Neural progenitor cell (in vitro differentiated cells): ENCODE measurements at regions not wholly inside any gene's neighbourhood (a gene's known extent, or its start where the extent isn't known, plus 50 kb on each side); places are given as distances from the start of the nearest gene placed in this dataset.

ENCODE experiments used
- DNase-seq: peaks from one replicate; pipeline ENCODE4 v3.0.0-alpha.2; 2016; ENCODE audit warnings: low spot score
- H2AFZ ChIP-seq: fragments of 200-600 bp; sonication (generic); replicated peaks from 2 replicates; pipeline ENCODE4 v1.6.1; 2016; ENCODE audit warnings: antibody characterized with exemption
- H3F3A ChIP-seq: fragments of 200-600 bp; sonication (generic); 2 replicates; pipeline ENCODE4 v1.6.1; 2016; ENCODE audit warnings: antibody characterized with exemption, low read depth
- H3K27ac ChIP-seq: fragments of 200-600 bp; sonication (generic); 2 replicates; pipeline ENCODE4 v1.5.1; 2016; ENCODE audit warnings: mild to moderate bottlenecking
- H3K27me3 ChIP-seq: fragments of 200-600 bp; sonication (generic); 2 replicates; pipeline ENCODE4 v1.6.1; 2016; ENCODE audit warnings: mild to moderate bottlenecking, moderate library complexity
- H3K36me3 ChIP-seq: fragments of 200-600 bp; sonication (generic); 2 replicates; pipeline ENCODE4 v1.5.1; 2016
- H3K4me1 ChIP-seq: fragments of 200-600 bp; sonication (generic); 2 replicates; pipeline ENCODE4 v1.6.1; 2016; ENCODE audit warnings: mixed run types
- H3K4me2 ChIP-seq: fragments of 200-600 bp; sonication (generic); 2 replicates; pipeline ENCODE4 v1.6.1; 2016
- H3K4me3 ChIP-seq: fragments of 200-600 bp; sonication (generic); 2 replicates; pipeline ENCODE4 v1.5.1; 2016
- H3K79me2 ChIP-seq: fragments of 200-600 bp; sonication (generic); 2 replicates; pipeline ENCODE4 v1.6.1; 2016; ENCODE audit warnings: low read depth
- H3K9ac ChIP-seq: fragments of 200-600 bp; sonication (generic); 2 replicates; pipeline ENCODE4 v1.6.1; 2016
- H3K9me3 ChIP-seq: fragments of 200-600 bp; sonication (generic); 2 replicates; pipeline ENCODE4 v1.5.1; 2016; ENCODE audit warnings: low read depth
- H4K20me1 ChIP-seq: fragments of 200-600 bp; sonication (generic); 2 replicates; pipeline ENCODE4 v1.6.1; 2016; ENCODE audit warnings: low read depth
- H3K27ac Mint-ChIP-seq: 3 replicates; pipeline ENCODE4 v1.8.0; 2021; ENCODE audit warnings: mixed read lengths
- H3K27me3 Mint-ChIP-seq: 2 replicates; pipeline ENCODE4 v1.8.0; 2022; ENCODE audit warnings: low read depth, mild to moderate bottlenecking, inconsistent platforms, moderate library complexity, mixed read lengths; ENCODE audit not compliant: insufficient read depth
- H3K36me3 Mint-ChIP-seq: 3 replicates; pipeline ENCODE4 v1.8.0; 2021; ENCODE audit warnings: mixed read lengths
- H3K4me1 Mint-ChIP-seq: 3 replicates; pipeline ENCODE4 v1.8.0; 2021; ENCODE audit warnings: mixed read lengths
- H3K4me3 Mint-ChIP-seq: 3 replicates; pipeline ENCODE4 v1.8.0; 2021; ENCODE audit warnings: mild to moderate bottlenecking, moderate library complexity, mixed read lengths
- H3K9me3 Mint-ChIP-seq: 3 replicates; pipeline ENCODE4 v1.8.0; 2020; ENCODE audit warnings: mixed read lengths
- CTCF ChIP-seq: fragments of 200-600 bp; sonication (generic); IDR thresholded peaks from 2 replicates; pipeline ENCODE4 v1.5.1; 2017; ENCODE audit warnings: antibody characterized with exemption, mild to moderate bottlenecking
- EZH2 ChIP-seq: fragments of 200-600 bp; sonication (generic); IDR thresholded peaks from 2 replicates; pipeline ENCODE4 v1.6.1; 2017; ENCODE audit warnings: antibody characterized with exemption, mild to moderate bottlenecking, moderate library complexity
- EZH2phosphoT487 ChIP-seq: fragments of 200-600 bp; sonication (generic); IDR thresholded peaks from 2 replicates; pipeline ENCODE4 v1.6.1; 2017; ENCODE audit warnings: antibody characterized with exemption

GRCh38 chr4:62912531-62912930 is 1496.7 kb downstream of the TECRL start:
- Histone ChIP-seq H2AFZ (no peak overlapping the region), H3K4me1 (no peaks in the 10 kb centered on the region), H3K27me3 (no peaks in the 10 kb centered on the region), H3K4me2 (no peak overlapping the region), H3K9me3 (no peaks in the 10 kb centered on the region), H3K36me3 (no peaks in the 10 kb centered on the region), H4K20me1 (no peaks in the 10 kb centered on the region), H3K79me2 (no peaks in the 10 kb centered on the region), H3K4me3 (no peak overlapping the region), H3K9ac (no peak overlapping the region), H3F3A (no peaks in the 10 kb centered on the region), H3K27ac (no peak overlapping the region)
- Mint-ChIP-seq H3K9me3 (no peaks in the 10 kb centered on the region), H3K27ac (no peak overlapping the region), H3K4me3 (no peak overlapping the region), H3K36me3 (no peaks in the 10 kb centered on the region), H3K4me1 (no peaks in the 10 kb centered on the region), H3K27me3 (no peaks in the 10 kb centered on the region)
- TF ChIP-seq CTCF (no peak), EZH2 (no peak), EZH2phosphoT487 (no peak)
- no peak for DNase-seq

DNA sequence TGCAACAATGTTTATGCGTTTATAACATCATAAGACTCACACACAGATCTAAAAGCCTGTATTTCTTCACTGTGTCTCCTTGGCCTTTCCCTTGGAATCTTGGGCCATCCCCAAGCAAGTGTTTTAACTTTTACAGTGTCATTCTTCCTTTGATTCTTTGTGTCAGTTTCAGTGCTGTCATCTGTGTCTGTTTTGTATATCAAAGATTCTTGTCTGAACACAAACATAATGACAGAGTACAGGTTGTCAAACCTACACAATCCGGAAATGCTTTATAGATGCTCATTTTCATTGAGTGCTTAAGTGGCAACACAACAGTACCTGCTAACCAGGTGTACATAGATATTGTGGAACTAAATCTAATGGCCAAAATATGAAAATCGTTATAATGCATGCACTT is 1500.0 kb downstream of the TECRL start:
- no peaks in the 10 kb centered on the region for H3K36me3 ChIP-seq
- Mint-ChIP-seq H3K27me3 (no peaks in the 10 kb centered on the region), H3K9me3 (no peaks in the 10 kb centered on the region), H3K36me3 (no peaks in the 10 kb centered on the region), H3K27ac (no peak overlapping the region), H3K4me3 (no peak overlapping the region), H3K4me1 (no peaks in the 10 kb centered on the region)
- no peaks in the 10 kb centered on the region for H3K4me1 ChIP-seq
- TF ChIP-seq EZH2phosphoT487 (no peak), CTCF (no peak), EZH2 (no peak)
- H3K79me2 ChIP-seq = no peaks in the 10 kb centered on the region
- H3K27ac ChIP-seq = no peak overlapping the region
- H3K27me3 ChIP-seq = no peaks in the 10 kb centered on the region
- H3K9me3 ChIP-seq = no peaks in the 10 kb centered on the region
- no peak overlapping the region for H2AFZ ChIP-seq
- DNase-seq = no peak
- no peak overlapping the region for H3K4me2 ChIP-seq
- no peaks in the 10 kb centered on the region for H3F3A ChIP-seq
- H3K9ac ChIP-seq = no peak overlapping the region
- no peak overlapping the region for H3K4me3 ChIP-seq
- H4K20me1 ChIP-seq = no peaks in the 10 kb centered on the region

- Histone ChIP-seq H3K4me2 (no peak overlapping the region), H3K9me3 (no peaks in the 10 kb centered on the region), H2AFZ (no peak overlapping the region), H3K9ac (no peak overlapping the region), H3K27me3 (no peaks in the 10 kb centered on the region), H3F3A (no peaks in the 10 kb centered on the region), H3K27ac (no peak overlapping the region), H3K4me1 (no peaks in the 10 kb centered on the region), H3K36me3 (no peaks in the 10 kb centered on the region), H3K79me2 (no peaks in the 10 kb centered on the region), H4K20me1 (no peaks in the 10 kb centered on the region), H3K4me3 (no peak overlapping the region)
- DNase-seq = peak; percentile 13
- no peaks in the 10 kb centered on the region for H3K4me1 Mint-ChIP-seq
- H3K4me3 Mint-ChIP-seq = no peak overlapping the region
- TF ChIP-seq EZH2 (no peak), CTCF (peak; percentile 33)
- no peaks in the 10 kb centered on the region for H3K36me3 Mint-ChIP-seq
- no peaks in the 10 kb centered on the region for H3K27me3 Mint-ChIP-seq
- H3K27ac Mint-ChIP-seq = no peak overlapping the region
- no peaks in the 10 kb centered on the region for H3K9me3 Mint-ChIP-seq
These were observed 1508.1 kb downstream of the TECRL start for GRCh38 chr4:62901101-62901500.
